Adrenal gland (tissue), 9 donors: ENCODE measurements at regions not wholly inside any gene's neighbourhood (a gene's known extent, or its start where the extent isn't known, plus 50 kb on each side); places are given as distances from the start of the nearest gene placed in this dataset.
A peak's percentile ranks its signal among the peaks of the same experiment; 100 is the strongest.

Experiments
- DNase-seq, 7 donors: peaks; one replicate each; pipeline ENCODE4 v3.0.0-alpha.2; 2019 to 2020
- H3K27ac ChIP-seq, 5 donors: fragments of 200-600 bp; sonication (generic) in 4 of 5; 1 replicate in 3 of 5; 2 replicates in 2 of 5; pipeline versions ENCODE4 v1.5.1 to v1.8.0; 2016 to 2020; ENCODE audit warnings: mild to moderate bottlenecking in 1 of 5
- H3K27me3 ChIP-seq: fragments of 200-600 bp; 2 replicates; pipeline ENCODE4 v1.8.0; 2021
- H3K36me3 ChIP-seq, 2 donors: fragments of 200-600 bp; replicated peaks in 1 of 2; 1 replicate in 1 of 2; 2 replicates in 1 of 2; pipeline versions ENCODE4 v1.5.1 to v1.8.0; 2018 to 2022
- H3K4me1 ChIP-seq, 2 donors: fragments of 200-600 bp; replicated peaks in 1 of 2; 1 replicate in 1 of 2; 2 replicates in 1 of 2; pipeline versions ENCODE4 v1.5.1 to v1.8.0; 2018 to 2021
- H3K4me3 ChIP-seq, 4 donors: fragments of 200-600 bp; sonication (generic) in 3 of 4; one replicate each; pipeline ENCODE4 v1.5.1; 2016 to 2018
- H3K9me3 ChIP-seq, 3 donors: fragments of 200-600 bp; sonication (generic) in 1 of 3; replicated peaks in 1 of 3; 1 replicate in 2 of 3; 2 replicates in 1 of 3; pipeline versions ENCODE4 v1.5.1 to v1.8.0; 2016 to 2021
- POLR2A ChIP-seq, 2 donors: fragments of 450-650 bp; IDR thresholded peaks; one replicate each; pipeline ENCODE4 v1.6.1; 2017; ENCODE audit warnings: antibody characterized with exemption in 2 of 2, mild to moderate bottlenecking in 2 of 2, moderate library complexity in 1 of 2
- WGBS, 4 donors: extraction: QIAGEN DNeasy Blood & Tissue Kit in 2 of 4; methylation state at CpG; one replicate each; pipeline versions ENCODE4 v1.1.5 to v1.1.7; 2013 to 2017; 5-methylcytosine and 5-hydroxymethylcytosine counted together
- intact Hi-C, 2 donors: fragments of 100-400 bp; cut with DNase I; formaldehyde crosslinking; loops; one replicate each; pipeline versions ENCODE4 v1.14.1 to v1.15.0; 2022 to 2023
- TF ChIP-seq, protein P1 (sequence below), 6 experiments: fragments of 450-650 bp in 4 of 6; fragments of 200-600 bp in 2 of 6; sonication (generic) in 1 of 6; IDR thresholded peaks; 1 replicate in 5 of 6; 2 replicates in 1 of 6; pipeline versions ENCODE4 v1.5.1 to v1.8.0; 2016 to 2021; ENCODE audit warnings: antibody characterized with exemption in 6 of 6, mild to moderate bottlenecking in 2 of 6, moderate library complexity in 1 of 6
- donor health status: healthy with polysubstance abuse.
- donor health status: Bipolar disorder and iron deficiency.
- donor health status: DM: yes; HTN: yes; CAD: no.
- donor health status: DM: no; HTN: no; CAD: no.
- donor health status: DM: no; HTN: no; CAD: no.

DNA sequence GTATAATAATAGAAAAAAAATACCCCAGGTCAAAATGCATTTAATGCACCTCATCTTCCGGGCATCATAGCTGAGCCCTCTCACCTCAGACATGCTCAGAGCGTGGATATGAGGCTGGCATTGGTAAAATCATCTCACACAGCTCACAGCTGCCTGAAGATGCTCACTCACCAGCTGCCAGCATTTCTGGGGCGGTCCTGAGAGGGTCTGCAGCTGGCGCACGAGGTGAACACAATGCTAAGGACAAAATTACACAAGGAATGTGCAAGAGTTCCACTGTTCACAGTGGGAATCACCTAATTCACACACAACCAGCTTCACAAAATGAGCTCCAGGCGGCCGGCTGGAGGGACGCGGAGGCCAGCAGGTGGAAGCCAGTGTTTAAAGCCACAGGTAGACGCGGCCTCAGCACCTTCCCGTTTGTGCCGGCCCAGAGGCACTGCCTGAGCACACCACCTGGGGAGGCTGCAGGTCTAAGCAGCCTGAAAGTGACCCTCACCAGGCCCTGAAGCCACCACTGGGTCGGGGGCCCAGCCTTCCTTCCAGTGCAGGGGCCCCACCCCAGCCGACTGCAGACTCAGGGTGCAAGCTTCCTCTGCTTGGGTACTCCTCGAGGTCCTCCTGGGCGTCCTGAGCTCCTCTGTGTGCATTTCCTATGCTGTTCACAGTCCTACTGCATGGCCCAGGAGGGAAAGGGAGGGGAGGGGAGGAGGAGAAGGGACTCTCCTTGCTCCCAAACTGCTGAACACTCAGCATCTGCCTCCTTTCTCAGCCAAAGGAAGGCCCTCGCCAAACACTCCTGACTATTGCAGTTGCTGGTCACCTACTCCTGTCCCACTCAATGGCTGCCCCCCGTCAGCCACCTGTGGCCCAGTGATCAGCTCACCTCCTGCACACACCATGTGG is 61.2 kb upstream of the FAM20C start:
- WGBS, 4 donors = 75 to 87% (median 83%) methylated on average over 12 to 19 of the region's 19 CpGs
- peak in 1 of 7 donors; percentile 18 for DNase-seq
- intact Hi-C loops = no loop called here

DNA sequence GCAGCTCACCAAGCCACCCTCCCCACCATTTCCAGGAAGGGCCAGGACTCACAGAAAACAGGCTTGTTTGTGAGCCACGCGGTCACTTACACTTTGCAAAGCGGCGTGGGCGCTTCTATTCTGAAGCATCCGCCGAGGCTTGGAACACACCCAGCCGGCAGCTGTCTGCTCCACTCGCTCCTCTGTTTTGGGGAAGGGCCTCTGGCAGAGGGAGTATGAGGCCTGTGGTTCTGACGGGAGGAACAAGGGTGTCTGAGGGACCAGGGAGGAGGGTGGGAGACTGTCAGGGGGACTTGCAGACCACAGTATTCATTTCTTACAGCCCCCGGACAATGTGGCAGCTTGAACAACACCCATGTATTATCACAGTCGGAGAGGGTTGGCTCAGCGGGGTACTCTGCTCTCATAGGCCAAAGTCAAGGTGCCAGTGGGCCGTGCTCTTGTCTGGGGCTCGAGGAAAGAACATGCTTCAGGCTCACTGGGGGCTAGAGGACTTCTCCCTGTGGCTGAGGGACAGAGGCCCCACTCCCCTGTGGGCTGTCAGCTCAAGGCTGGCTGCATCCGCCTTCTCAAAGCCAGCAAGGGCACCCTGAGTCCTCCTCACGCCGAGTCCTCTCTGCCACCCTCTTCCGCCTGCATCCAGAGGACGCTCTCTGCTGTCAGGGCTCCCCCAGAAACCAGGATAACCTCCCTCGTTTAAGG is 60.4 kb upstream of the FAM20C start:
- Histone ChIP-seq H3K9me3 (no peaks in the 10 kb centered on the region), H3K4me1 (peaks cover 0 to 20% of the 10 kb centered on the region in 2 donors), H3K4me3 (no peak overlapping the region), H3K27ac (peak overlapping the region in 1 of 5 donors; percentile 54), H3K27me3 (no peaks in the 10 kb centered on the region), H3K36me3 (no peaks in the 10 kb centered on the region)
- DNase-seq = peak in 5 of 7 donors; percentile 41 to 68 (median 51)
- intact Hi-C loops = no loop called here
- TF ChIP-seq, protein P1, sequence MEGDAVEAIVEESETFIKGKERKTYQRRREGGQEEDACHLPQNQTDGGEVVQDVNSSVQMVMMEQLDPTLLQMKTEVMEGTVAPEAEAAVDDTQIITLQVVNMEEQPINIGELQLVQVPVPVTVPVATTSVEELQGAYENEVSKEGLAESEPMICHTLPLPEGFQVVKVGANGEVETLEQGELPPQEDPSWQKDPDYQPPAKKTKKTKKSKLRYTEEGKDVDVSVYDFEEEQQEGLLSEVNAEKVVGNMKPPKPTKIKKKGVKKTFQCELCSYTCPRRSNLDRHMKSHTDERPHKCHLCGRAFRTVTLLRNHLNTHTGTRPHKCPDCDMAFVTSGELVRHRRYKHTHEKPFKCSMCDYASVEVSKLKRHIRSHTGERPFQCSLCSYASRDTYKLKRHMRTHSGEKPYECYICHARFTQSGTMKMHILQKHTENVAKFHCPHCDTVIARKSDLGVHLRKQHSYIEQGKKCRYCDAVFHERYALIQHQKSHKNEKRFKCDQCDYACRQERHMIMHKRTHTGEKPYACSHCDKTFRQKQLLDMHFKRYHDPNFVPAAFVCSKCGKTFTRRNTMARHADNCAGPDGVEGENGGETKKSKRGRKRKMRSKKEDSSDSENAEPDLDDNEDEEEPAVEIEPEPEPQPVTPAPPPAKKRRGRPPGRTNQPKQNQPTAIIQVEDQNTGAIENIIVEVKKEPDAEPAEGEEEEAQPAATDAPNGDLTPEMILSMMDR (IDR thresholded peaks at IDR 0.05) = no peak
- TF ChIP-seq POLR2A (IDR thresholded peaks at IDR 0.05) = no peak
- 70 to 79% (median 75%) methylated on average over 10 to 21 of the region's 21 CpGs for WGBS, 4 donors

More for the DNA sequence above, 61.2 kb upstream of the FAM20C start:
- TF ChIP-seq, protein P1 (IDR thresholded peaks at IDR 0.05) = no peak
- TF ChIP-seq POLR2A (IDR thresholded peaks at IDR 0.05) = no peak
- Histone ChIP-seq H3K4me1 (peaks cover 0 to 20% of the 10 kb centered on the region in 2 donors), H3K36me3 (no peaks in the 10 kb centered on the region), H3K27me3 (no peaks in the 10 kb centered on the region), H3K9me3 (no peaks in the 10 kb centered on the region), H3K27ac (peak overlapping the region in 1 of 5 donors; percentile 54), H3K4me3 (no peak overlapping the region)

DNA sequence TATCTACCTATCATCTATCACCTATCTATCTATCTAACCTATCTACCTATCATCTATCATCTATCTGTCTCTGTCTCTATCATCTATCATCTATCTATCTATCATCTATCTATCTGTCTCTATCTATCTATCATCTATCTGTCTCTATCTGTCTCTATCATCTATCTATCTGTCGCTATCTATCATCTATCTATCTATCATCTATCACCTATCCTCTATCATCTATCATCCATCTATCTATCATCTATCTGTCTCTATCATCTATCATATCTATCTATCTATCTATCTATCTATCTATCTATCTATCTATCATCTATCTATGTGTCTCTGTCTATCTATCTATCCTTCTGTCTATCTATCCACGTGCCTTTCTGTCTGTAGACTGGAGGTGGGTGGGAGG is 59.5 kb upstream of the FAM20C start:
- DNase-seq = no peak
- intact Hi-C loops = no loop called here

DNA sequence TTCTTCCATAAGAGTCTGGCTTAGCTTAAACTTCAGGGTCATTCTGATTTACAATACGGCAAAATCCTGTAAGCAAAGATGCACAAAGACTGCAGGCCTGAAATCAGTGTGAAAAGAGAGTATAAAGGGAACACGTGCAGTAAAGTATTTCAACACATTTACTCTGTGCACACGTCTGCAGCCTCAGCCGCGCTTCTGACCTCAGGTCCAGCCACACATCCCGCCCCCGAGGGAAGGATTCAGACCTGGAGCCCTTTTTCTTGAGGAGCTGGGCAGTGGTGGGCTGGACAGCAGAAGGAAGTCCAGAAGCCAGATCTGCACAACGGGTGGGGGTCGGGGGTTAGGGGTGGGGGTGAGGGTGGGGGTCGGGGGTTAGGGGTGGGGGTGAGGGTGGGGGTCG is 58.9 kb upstream of the FAM20C start:
- Histone ChIP-seq H3K27ac (no peak overlapping the region), H3K27me3 (no peaks in the 10 kb centered on the region), H3K36me3 (no peaks in the 10 kb centered on the region), H3K4me3 (no peak overlapping the region), H3K4me1 (peaks cover 0 to 20% of the 10 kb centered on the region in 2 donors), H3K9me3 (no peaks in the 10 kb centered on the region)
- TF ChIP-seq, protein P1 (IDR thresholded peaks at IDR 0.05) = no peak
- TF ChIP-seq POLR2A (IDR thresholded peaks at IDR 0.05) = no peak
- intact Hi-C loops = no loop called here
- 61 to 74% (median 64%) methylated on average over 9 to 11 of the region's 11 CpGs for WGBS, 4 donors
- no peak for DNase-seq

More for the DNA sequence above, 59.5 kb upstream of the FAM20C start:
- Histone ChIP-seq H3K27ac (no peak overlapping the region), H3K36me3 (no peaks in the 10 kb centered on the region), H3K27me3 (no peaks in the 10 kb centered on the region), H3K4me3 (no peak overlapping the region), H3K9me3 (no peaks in the 10 kb centered on the region), H3K4me1 (peaks cover 0 to 20% of the 10 kb centered on the region in 2 donors)
- TF ChIP-seq POLR2A (IDR thresholded peaks at IDR 0.05) = no peak
- TF ChIP-seq, protein P1 (IDR thresholded peaks at IDR 0.05) = no peak
- WGBS, 4 donors = 70 to 81% (median 77%) methylated on average over 2 of the region's 2 CpGs
